ENCODE measurements at regions not wholly inside any gene's neighbourhood (a gene's known extent, or its start where the extent isn't known, plus 50 kb on each side); places are given as distances from the start of the nearest gene placed in this dataset.

- Histone ChIP-seq H3K9me3 (ENCODE audit: control insufficient read depth, low read length) (no peaks in the 10 kb centered on the region), H3K9ac (ENCODE audit: low read length) (no peak overlapping the region), H3K4me1 (ENCODE audit: control insufficient read depth, insufficient read depth, low read length) (peaks cover 3% of the 10 kb centered on the region), H3K27me3 (replicated peaks; ENCODE audit: control insufficient read depth, insufficient read depth, low read length) (no peaks in the 10 kb centered on the region), H3K36me3 (ENCODE audit: control insufficient read depth, insufficient read depth, low read length, severe bottlenecking) (no peaks in the 10 kb centered on the region), H3K4me3 (ENCODE audit: low read length) (no peak overlapping the region)
- no peak for DNase-seq (ENCODE audit: low read depth)
Measured at GRCh38 chr12:43094886-43095575, 457.0 kb downstream of the ADAMTS20 start.

DNA sequence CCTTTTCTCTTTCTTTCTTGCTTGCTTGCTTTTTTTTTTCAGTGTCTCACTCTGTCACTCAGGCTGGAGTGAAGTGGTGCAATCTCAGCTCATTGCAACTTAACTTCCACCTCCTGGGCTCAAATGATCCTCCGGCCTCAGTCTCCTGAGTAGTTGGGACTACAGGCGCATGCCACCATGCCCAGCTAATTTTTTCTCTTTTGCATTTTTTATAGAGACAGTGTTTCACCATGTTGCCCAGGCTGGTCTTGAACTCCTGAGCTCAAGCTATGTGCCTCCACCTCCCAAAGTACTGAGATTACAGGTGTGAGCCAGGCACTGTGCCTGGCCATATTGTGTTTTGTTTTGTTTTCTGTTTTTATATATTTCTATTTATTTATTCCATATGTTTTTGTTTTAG lies 461.0 kb downstream of the ADAMTS20 start:
- H3K9me3 ChIP-seq (ENCODE audit: control insufficient read depth, low read length) = no peaks in the 10 kb centered on the region
- DNase-seq (ENCODE audit: low read depth) = no peak
- H3K4me3 ChIP-seq (ENCODE audit: low read length) = no peak overlapping the region
- no peak overlapping the region for H3K9ac ChIP-seq (ENCODE audit: low read length)
- no peaks in the 10 kb centered on the region for H3K27me3 ChIP-seq (replicated peaks; ENCODE audit: control insufficient read depth, insufficient read depth, low read length)
- no peaks in the 10 kb centered on the region for H3K4me1 ChIP-seq (ENCODE audit: control insufficient read depth, insufficient read depth, low read length)
- H3K36me3 ChIP-seq (ENCODE audit: control insufficient read depth, insufficient read depth, low read length, severe bottlenecking) = no peaks in the 10 kb centered on the region

DNA sequence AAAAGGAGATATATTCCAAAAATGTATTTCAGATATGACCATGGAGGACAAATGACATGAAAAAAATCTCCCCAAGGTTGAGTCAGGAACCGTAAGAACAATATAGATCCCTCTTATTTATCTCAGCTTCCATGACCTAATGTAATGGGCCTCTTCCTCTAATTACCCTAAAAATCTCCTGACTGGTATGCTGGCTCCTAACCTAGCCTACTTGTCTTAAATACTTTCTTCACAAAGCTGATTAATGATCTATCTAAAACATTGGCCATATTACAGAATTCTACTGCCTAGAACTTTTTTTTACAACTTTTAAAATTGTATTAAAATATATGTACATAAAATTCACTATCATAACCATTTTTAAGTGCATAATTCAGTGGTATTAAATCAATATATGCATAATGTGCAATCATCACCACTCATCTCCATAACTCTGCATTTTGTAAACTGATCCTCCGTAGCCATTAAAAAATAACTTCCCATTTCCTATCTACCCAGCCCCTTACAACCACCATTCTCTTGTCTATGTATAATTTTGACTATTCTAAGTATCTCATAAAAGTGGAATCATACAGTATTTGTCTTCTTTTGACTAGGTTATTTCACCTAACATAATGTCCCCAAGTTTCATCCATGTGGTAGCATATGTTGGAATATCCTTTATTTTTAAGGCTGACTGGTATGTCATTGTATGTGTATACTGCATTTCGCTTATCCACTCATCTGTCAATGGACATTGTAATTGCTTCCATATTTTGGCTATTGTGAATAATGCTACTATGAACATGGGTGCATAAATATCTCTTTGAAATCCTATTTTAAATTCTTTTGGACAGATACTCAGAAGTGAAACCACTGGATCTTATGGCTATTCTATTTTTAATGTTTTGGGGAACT lies 464.6 kb downstream of the ADAMTS20 start:
- H3K4me1 ChIP-seq (ENCODE audit: control insufficient read depth, insufficient read depth, low read length) = no peaks in the 10 kb centered on the region

GRCh38 chr12:43079476-43079875 lies 472.5 kb downstream of the ADAMTS20 start:
- H3K36me3 ChIP-seq (ENCODE audit: control insufficient read depth, insufficient read depth, low read length, severe bottlenecking) = no peaks in the 10 kb centered on the region
- no peak for DNase-seq (ENCODE audit: low read depth)
- no peaks in the 10 kb centered on the region for H3K27me3 ChIP-seq (replicated peaks; ENCODE audit: control insufficient read depth, insufficient read depth, low read length)
- no peaks in the 10 kb centered on the region for H3K9me3 ChIP-seq (ENCODE audit: control insufficient read depth, low read length)
- no peaks in the 10 kb centered on the region for H3K4me1 ChIP-seq (ENCODE audit: control insufficient read depth, insufficient read depth, low read length)
- H3K9ac ChIP-seq (ENCODE audit: low read length) = no peak overlapping the region
- H3K4me3 ChIP-seq (ENCODE audit: low read length) = no peak overlapping the region

More for the DNA sequence above, 464.6 kb downstream of the ADAMTS20 start:
- Histone ChIP-seq H3K27me3 (replicated peaks; ENCODE audit: control insufficient read depth, insufficient read depth, low read length) (no peaks in the 10 kb centered on the region), H3K9me3 (ENCODE audit: control insufficient read depth, low read length) (no peaks in the 10 kb centered on the region), H3K36me3 (ENCODE audit: control insufficient read depth, insufficient read depth, low read length, severe bottlenecking) (no peaks in the 10 kb centered on the region), H3K9ac (ENCODE audit: low read length) (no peak overlapping the region), H3K4me3 (ENCODE audit: low read length) (no peak overlapping the region)
- no peak for DNase-seq (ENCODE audit: low read depth)

DNA sequence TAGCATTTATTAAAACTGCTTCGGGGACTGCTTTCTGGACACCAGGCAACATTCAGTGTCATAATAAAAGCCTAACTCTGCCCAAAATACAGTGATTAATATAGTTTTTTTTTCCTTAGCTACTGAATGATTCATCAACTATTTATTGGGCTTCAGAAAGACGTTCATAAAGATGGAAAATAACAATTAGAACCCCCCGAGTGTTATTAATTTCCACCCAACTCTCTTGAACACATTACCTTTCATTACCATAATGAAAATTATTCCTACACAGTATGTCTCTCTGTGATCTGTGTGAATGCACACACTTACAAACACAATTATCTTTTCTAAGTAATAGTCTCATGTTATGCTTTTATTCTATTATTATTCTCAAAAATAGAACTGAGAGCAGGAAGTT lies 473.0 kb downstream of the ADAMTS20 start:
- H3K27me3 ChIP-seq (replicated peaks; ENCODE audit: control insufficient read depth, insufficient read depth, low read length) = no peaks in the 10 kb centered on the region
- no peaks in the 10 kb centered on the region for H3K9me3 ChIP-seq (ENCODE audit: control insufficient read depth, low read length)
- H3K9ac ChIP-seq (ENCODE audit: low read length) = no peak overlapping the region
- H3K36me3 ChIP-seq (ENCODE audit: control insufficient read depth, insufficient read depth, low read length, severe bottlenecking) = no peaks in the 10 kb centered on the region
- no peak overlapping the region for H3K4me3 ChIP-seq (ENCODE audit: low read length)
- H3K4me1 ChIP-seq (ENCODE audit: control insufficient read depth, insufficient read depth, low read length) = no peaks in the 10 kb centered on the region
- DNase-seq (ENCODE audit: low read depth) = no peak

- no peak for DNase-seq (ENCODE audit: low read depth)
- H3K36me3 ChIP-seq (ENCODE audit: control insufficient read depth, insufficient read depth, low read length, severe bottlenecking) = no peaks in the 10 kb centered on the region
- H3K27me3 ChIP-seq (replicated peaks; ENCODE audit: control insufficient read depth, insufficient read depth, low read length) = no peaks in the 10 kb centered on the region
Measured at GRCh38 chr12:43072431-43072830, 479.6 kb downstream of the ADAMTS20 start.

GRCh38 chr12:43069768-43070221 lies 480.2 kb upstream of the PRICKLE1 start:
- H3K9me3 ChIP-seq (ENCODE audit: control insufficient read depth, low read length) = no peaks in the 10 kb centered on the region
- no peaks in the 10 kb centered on the region for H3K27me3 ChIP-seq (replicated peaks; ENCODE audit: control insufficient read depth, insufficient read depth, low read length)
- H3K9ac ChIP-seq (ENCODE audit: low read length) = no peak overlapping the region
- H3K36me3 ChIP-seq (ENCODE audit: control insufficient read depth, insufficient read depth, low read length, severe bottlenecking) = no peaks in the 10 kb centered on the region
- H3K4me3 ChIP-seq (ENCODE audit: low read length) = peak overlapping the region; percentile 26
- H3K4me1 ChIP-seq (ENCODE audit: control insufficient read depth, insufficient read depth, low read length) = peaks cover 12% of the 10 kb centered on the region
- DNase-seq (ENCODE audit: low read depth) = no peak

More at GRCh38 chr12:43072431-43072830, 479.6 kb downstream of the ADAMTS20 start:
- H3K9ac ChIP-seq (ENCODE audit: low read length) = no peak overlapping the region
- H3K4me1 ChIP-seq (ENCODE audit: control insufficient read depth, insufficient read depth, low read length) = peaks cover 12% of the 10 kb centered on the region
- no peaks in the 10 kb centered on the region for H3K9me3 ChIP-seq (ENCODE audit: control insufficient read depth, low read length)
- H3K4me3 ChIP-seq (ENCODE audit: low read length) = no peak overlapping the region

DNA sequence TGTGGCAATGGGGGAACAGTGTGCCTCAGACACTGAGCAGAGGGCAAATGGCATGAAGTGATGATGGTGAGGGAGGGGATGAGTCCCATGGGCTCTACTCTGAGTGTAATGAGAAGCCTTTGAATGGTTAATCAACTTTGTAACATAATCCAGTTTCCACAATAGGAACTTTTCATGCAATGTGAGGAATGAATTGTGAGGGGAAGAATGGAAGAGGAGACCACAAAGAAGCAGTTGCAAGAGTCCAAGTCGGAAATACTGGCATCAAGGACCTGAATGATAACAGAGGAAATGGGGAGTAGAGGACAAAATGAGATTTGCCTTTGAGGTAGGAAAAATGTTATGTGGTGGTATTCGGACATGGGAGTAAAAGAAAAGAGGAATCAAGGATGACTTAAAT lies 476.9 kb upstream of the PRICKLE1 start:
- Histone ChIP-seq H3K9ac (ENCODE audit: low read length) (no peak overlapping the region), H3K27me3 (replicated peaks; ENCODE audit: control insufficient read depth, insufficient read depth, low read length) (no peaks in the 10 kb centered on the region), H3K4me1 (ENCODE audit: control insufficient read depth, insufficient read depth, low read length) (peaks cover 35% of the 10 kb centered on the region), H3K36me3 (ENCODE audit: control insufficient read depth, insufficient read depth, low read length, severe bottlenecking) (no peaks in the 10 kb centered on the region), H3K9me3 (ENCODE audit: control insufficient read depth, low read length) (no peaks in the 10 kb centered on the region), H3K4me3 (ENCODE audit: low read length) (no peak overlapping the region)
- DNase-seq (ENCODE audit: low read depth) = peak; percentile 19

- Histone ChIP-seq H3K4me1 (ENCODE audit: control insufficient read depth, insufficient read depth, low read length) (peaks cover 23% of the 10 kb centered on the region), H3K27me3 (replicated peaks; ENCODE audit: control insufficient read depth, insufficient read depth, low read length) (no peaks in the 10 kb centered on the region), H3K4me3 (ENCODE audit: low read length) (no peak overlapping the region), H3K9ac (ENCODE audit: low read length) (no peak overlapping the region), H3K9me3 (ENCODE audit: control insufficient read depth, low read length) (no peaks in the 10 kb centered on the region), H3K36me3 (ENCODE audit: control insufficient read depth, insufficient read depth, low read length, severe bottlenecking) (no peaks in the 10 kb centered on the region)
- DNase-seq (ENCODE audit: low read depth) = peak; percentile 81
Measured at GRCh38 chr12:43063650-43064049, 474.1 kb upstream of the PRICKLE1 start.

DNA sequence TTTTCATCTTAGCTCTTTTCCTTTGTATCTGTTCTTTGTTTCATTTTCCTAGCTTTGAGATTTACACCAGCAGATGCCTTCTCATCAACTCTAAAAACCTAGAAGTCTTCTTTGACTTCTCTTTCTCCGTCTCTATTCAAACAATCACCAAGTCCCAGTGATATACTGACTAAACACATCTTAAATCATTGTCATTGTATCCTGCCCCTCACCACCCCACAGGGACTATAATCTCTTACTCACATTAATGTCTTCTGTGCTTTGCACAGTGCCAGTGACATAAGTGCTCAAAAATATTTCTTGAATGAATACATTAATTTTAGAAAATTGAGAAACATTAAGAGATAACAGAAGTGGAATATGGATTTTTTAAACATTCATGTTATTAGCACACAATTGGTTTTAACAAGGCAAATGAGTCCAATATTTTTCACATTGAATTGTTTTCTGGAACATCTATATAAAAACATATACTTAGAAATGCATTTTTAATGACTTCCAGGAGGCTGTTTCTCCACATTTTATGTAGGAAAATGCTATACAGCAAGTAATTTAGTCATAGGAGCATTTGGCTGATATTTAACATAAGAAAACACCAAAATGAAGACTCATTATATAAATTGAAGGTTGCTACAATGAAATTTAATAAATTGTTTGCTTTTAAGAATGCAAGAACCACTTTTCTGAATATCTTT lies 472.8 kb upstream of the PRICKLE1 start:
- no peak overlapping the region for H3K9ac ChIP-seq (ENCODE audit: low read length)
- no peak overlapping the region for H3K4me3 ChIP-seq (ENCODE audit: low read length)
- no peaks in the 10 kb centered on the region for H3K36me3 ChIP-seq (ENCODE audit: control insufficient read depth, insufficient read depth, low read length, severe bottlenecking)
- peaks cover 23% of the 10 kb centered on the region for H3K4me1 ChIP-seq (ENCODE audit: control insufficient read depth, insufficient read depth, low read length)
- H3K9me3 ChIP-seq (ENCODE audit: control insufficient read depth, low read length) = no peaks in the 10 kb centered on the region
- DNase-seq (ENCODE audit: low read depth) = no peak
- H3K27me3 ChIP-seq (replicated peaks; ENCODE audit: control insufficient read depth, insufficient read depth, low read length) = no peaks in the 10 kb centered on the region

DNA sequence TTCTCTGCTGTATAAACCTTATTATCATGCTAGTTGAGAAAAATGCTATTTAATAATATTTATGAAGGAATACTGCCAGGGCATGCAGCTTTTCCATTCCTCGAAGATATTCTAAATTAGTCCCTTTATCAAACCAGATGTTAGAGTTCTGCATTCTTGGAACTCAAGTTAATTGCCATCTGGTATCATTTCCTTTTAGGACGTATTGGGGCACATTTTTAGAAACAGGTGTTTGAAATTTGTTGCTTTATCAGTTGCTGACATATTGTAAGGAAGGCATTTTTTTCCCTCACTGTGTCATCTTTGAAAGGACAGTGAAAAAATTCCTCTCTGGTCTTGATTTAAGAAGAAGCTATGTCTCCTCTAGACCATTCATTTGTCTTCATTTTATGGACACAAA lies 471.2 kb upstream of the PRICKLE1 start:
- Histone ChIP-seq H3K27me3 (replicated peaks; ENCODE audit: control insufficient read depth, insufficient read depth, low read length) (no peaks in the 10 kb centered on the region), H3K4me3 (ENCODE audit: low read length) (no peak overlapping the region), H3K9me3 (ENCODE audit: control insufficient read depth, low read length) (no peaks in the 10 kb centered on the region), H3K4me1 (ENCODE audit: control insufficient read depth, insufficient read depth, low read length) (peaks cover 23% of the 10 kb centered on the region), H3K36me3 (ENCODE audit: control insufficient read depth, insufficient read depth, low read length, severe bottlenecking) (no peaks in the 10 kb centered on the region), H3K9ac (ENCODE audit: low read length) (no peak overlapping the region)
- DNase-seq (ENCODE audit: low read depth) = no peak

All from adipocyte (in vitro differentiated cells).